K562 (cell line): ENCODE measurements at regions not wholly inside any gene's neighbourhood (a gene's known extent, or its start where the extent isn't known, plus 50 kb on each side); places are given as distances from the start of the nearest gene placed in this dataset.

Source experiments
- ATAC-seq: fragments of 200-7000 bp; cut with Tn5 transposase; 3 replicates; pipeline ENCODE4 v1.9.1; 2020; ENCODE audit warnings: moderate library complexity
- BruUV-seq: library from RNA; stranded (reverse); fragments of 400-500 nt; replicated peaks from 2 replicates; lab custom pipeline; 2021; lab: Mats Ljungman, UMichigan
- CTCF ChIA-PET: fragments of 300-600 bp; formaldehyde crosslinking; extraction: SDS; loops from one replicate; lab custom pipeline; 2021; ENCODE audit warnings: low intra/inter-chr PET ratio; lab: Yijun Ruan, JAX
- POLR2A ChIA-PET: fragments of 300-600, 350-650 bp; sonication (Branson Sonifier 250); formaldehyde crosslinking; extraction: SDS; loops from one replicate; lab custom pipeline; 2021; ENCODE audit warnings: antibody characterized with exemption, inconsistent platforms; lab: Yijun Ruan, JAX
- DNase-seq, 4 experiments: peaks; one replicate each; pipeline versions ENCODE4 v3.0.0 to v3.0.0-alpha.2; 2011 to 2018; ENCODE audit warnings: low spot score in 3 of 4, mixed read lengths in 3 of 4; ENCODE audit errors: extremely low read depth in 1 of 4
- FAIRE-seq: peaks from 2 replicates; lab custom pipeline; 2011; peaks lifted over from hg19 to GRCh38; lab: Jason Lieb, UNC
- H2AFZ ChIP-seq: 2 replicates; pipeline ENCODE4 v1.6.0; 2011; ENCODE audit warnings: low read depth, low read length, control low read depth, inconsistent platforms
- H3K27ac ChIP-seq: fragments of 200-600 bp; 3 replicates; pipeline ENCODE4 v1.8.0; 2011; ENCODE audit warnings: low read depth, mild to moderate bottlenecking, control low read depth, inconsistent platforms, low read length, moderate library complexity, mixed read lengths; ENCODE audit errors: extremely low read depth
- H3K27me3 ChIP-seq, 2 experiments: fragments of 300-600 bp in 1 of 2; 2 replicates in 1 of 2; 3 replicates in 1 of 2; pipeline versions ENCODE4 v1.6.0 to v1.8.0; 2011; ENCODE audit warnings: inconsistent platforms in 2 of 2, low read length in 2 of 2, mild to moderate bottlenecking in 1 of 2, mixed read lengths in 1 of 2, moderate library complexity in 1 of 2; ENCODE audit not compliant: control insufficient read depth in 2 of 2, insufficient read depth in 2 of 2
- H3K36me3 ChIP-seq: fragments of 300-600 bp; 3 replicates; pipeline ENCODE4 v1.8.0; 2011; ENCODE audit warnings: mild to moderate bottlenecking, low read length, inconsistent platforms; ENCODE audit not compliant: control insufficient read depth, insufficient read depth
- H3K4me1 ChIP-seq, 2 experiments: fragments of 200-600 bp in 1 of 2; replicated peaks in 1 of 2; 2 replicates in 1 of 2; 3 replicates in 1 of 2; pipeline versions ENCODE4 v1.5.1 to v1.8.0; 2011; ENCODE audit warnings: inconsistent platforms in 2 of 2, low read length in 2 of 2, mild to moderate bottlenecking in 1 of 2, mixed read lengths in 1 of 2, moderate library complexity in 1 of 2; ENCODE audit not compliant: control insufficient read depth in 2 of 2, insufficient read depth in 2 of 2
- H3K4me2 ChIP-seq: 2 replicates; pipeline ENCODE4 v1.6.1; 2011; ENCODE audit warnings: low read length, control low read depth, inconsistent platforms, mixed read lengths; ENCODE audit not compliant: insufficient read depth
- H3K4me3 ChIP-seq: fragments of 200-600 bp; sonication (generic), shearing (Covaris generic); 2 replicates; pipeline ENCODE4 v1.5.1; 2016; ENCODE audit warnings: control low read depth, inconsistent platforms
- H3K79me2 ChIP-seq: fragments of 200-600 bp; 3 replicates; pipeline ENCODE4 v1.8.0; 2011; ENCODE audit warnings: low read length, inconsistent platforms; ENCODE audit not compliant: control insufficient read depth, insufficient read depth
- H3K9ac ChIP-seq, 2 experiments: 2 replicates each; pipeline versions ENCODE4 v1.6.0 to v1.6.1; 2011; ENCODE audit warnings: low read depth in 2 of 2, low read length in 2 of 2, control low read depth in 1 of 2, inconsistent platforms in 1 of 2, mild to moderate bottlenecking in 1 of 2, mixed read lengths in 1 of 2; ENCODE audit not compliant: insufficient read depth in 1 of 2
- H3K9me1 ChIP-seq: one replicate; pipeline ENCODE4 v1.6.0; 2011; ENCODE audit warnings: inconsistent platforms, mild to moderate bottlenecking, low read length, moderate library complexity; ENCODE audit not compliant: control insufficient read depth, insufficient read depth
- H3K9me3 ChIP-seq: replicated peaks from 2 replicates; pipeline ENCODE4 v1.5.1; 2011; ENCODE audit warnings: low read depth, low read length, inconsistent platforms; ENCODE audit not compliant: control insufficient read depth, insufficient read depth
- H4K20me1 ChIP-seq: replicated peaks from 2 replicates; pipeline ENCODE4 v1.6.1; 2011; ENCODE audit warnings: low read length, inconsistent platforms, mixed read lengths; ENCODE audit not compliant: control insufficient read depth, insufficient read depth
- CHD2 ChIP-seq: IDR thresholded peaks from 2 replicates; pipeline ENCODE4 v1.6.1; 2011; ENCODE audit warnings: low read depth, low read length
- CREB1 ChIP-seq, 2 experiments: sonication (generic) in 1 of 2; formaldehyde crosslinking in 1 of 2; IDR thresholded peaks; 2 replicates each; pipeline versions ENCODE4 v1.6.1 to v1.8.0; 2012 to 2022; ENCODE audit warnings: inconsistent platforms in 1 of 2, mild to moderate bottlenecking in 1 of 2, missing genetic modification reagents in 1 of 2, moderate library complexity in 1 of 2
- CTBP1 ChIP-seq: fragments of 450-650 bp; IDR thresholded peaks from 2 replicates; pipeline ENCODE4 v1.6.1; 2016; ENCODE audit warnings: borderline replicate concordance
- HSF4 ChIP-seq: fragments of 250-450 bp; sonication (Bioruptor Pico); IDR thresholded peaks from 2 replicates; pipeline ENCODE4 v2.1.2; 2022; ENCODE audit warnings: mild to moderate bottlenecking, moderate library complexity, borderline replicate concordance
- MCM3 ChIP-seq: fragments of 450-650 bp; IDR thresholded peaks from 2 replicates; pipeline ENCODE4 v1.6.1; 2016
- PTBP1 ChIP-seq: fragments of 200-400 bp; formaldehyde crosslinking; IDR thresholded peaks from 2 replicates; pipeline ENCODE4 v1.6.1; 2017; ENCODE audit warnings: low read depth, low read length
- RCOR1 ChIP-seq, 2 experiments: IDR thresholded peaks; 2 replicates each; pipeline ENCODE4 v1.6.1; 2012; ENCODE audit warnings: low read depth in 2 of 2, low read length in 2 of 2, borderline replicate concordance in 1 of 2, improper control_type of control experiment in 1 of 2
- SMAD4 ChIP-seq: fragments of 250-450 bp; sonication (Bioruptor Pico); conservative IDR thresholded peaks from 2 replicates; pipeline ENCODE4 v1.8.0; 2021; ENCODE audit warnings: inconsistent platforms, mild to moderate bottlenecking, moderate library complexity
- YY1 ChIP-seq, 3 experiments: IDR thresholded peaks; 2 replicates each; pipeline ENCODE4 v1.6.1; 2011; ENCODE audit warnings: low read length in 2 of 3, mild to moderate bottlenecking in 2 of 3, moderate library complexity in 2 of 3, borderline replicate concordance in 1 of 3, control low read depth in 1 of 3, low read depth in 1 of 3; ENCODE audit not compliant: insufficient read depth in 3 of 3, insufficient replicate concordance in 2 of 3, control insufficient read depth in 1 of 3, insufficient read length in 1 of 3; ENCODE audit errors: extremely low read depth in 1 of 3
- ZBTB8A ChIP-seq: fragments of 450-650 bp; IDR thresholded peaks from 2 replicates; pipeline ENCODE4 v1.6.1; 2018; ENCODE audit warnings: mild to moderate bottlenecking, moderate library complexity; ENCODE audit not compliant: partially characterized antibody
- ZNF24 ChIP-seq: fragments of 450-650 bp; IDR thresholded peaks from 2 replicates; pipeline ENCODE4 v1.6.1; 2016
- ZNF311 ChIP-seq: fragments of 250-450 bp; sonication (Bioruptor Pico); IDR thresholded peaks from 2 replicates; pipeline ENCODE4 v1.4.0; 2020; ENCODE audit warnings: mild to moderate bottlenecking, moderate library complexity
- ZNF507 ChIP-seq: conservative IDR thresholded peaks from 2 replicates; pipeline ENCODE4 v1.6.1; 2017; ENCODE audit warnings: missing genetic modification characterization, missing compliant biosample characterization
- WGBS: fragments of 100-300 bp; shearing (Covaris generic); methylation state at CpG from one replicate; pipeline ENCODE4 v1.1.6; 2016; ENCODE audit warnings: low coverage, mixed read lengths; ENCODE audit not compliant: insufficient coverage; ENCODE audit errors: missing lambda C conversion rate; 5-methylcytosine and 5-hydroxymethylcytosine counted together
- in situ Hi-C: fragments of 300-500 bp; cut with MboI; formaldehyde crosslinking; loops from 4 replicates; pipeline ENCODE4 v1.15.0; 2018; ENCODE audit warnings: inconsistent platforms, mixed read lengths
- intact Hi-C: fragments of 100-400 bp; cut with micrococcal nuclease; formaldehyde crosslinking; loops from 2 replicates; pipeline ENCODE4 v1.14.2; 2022

DNA sequence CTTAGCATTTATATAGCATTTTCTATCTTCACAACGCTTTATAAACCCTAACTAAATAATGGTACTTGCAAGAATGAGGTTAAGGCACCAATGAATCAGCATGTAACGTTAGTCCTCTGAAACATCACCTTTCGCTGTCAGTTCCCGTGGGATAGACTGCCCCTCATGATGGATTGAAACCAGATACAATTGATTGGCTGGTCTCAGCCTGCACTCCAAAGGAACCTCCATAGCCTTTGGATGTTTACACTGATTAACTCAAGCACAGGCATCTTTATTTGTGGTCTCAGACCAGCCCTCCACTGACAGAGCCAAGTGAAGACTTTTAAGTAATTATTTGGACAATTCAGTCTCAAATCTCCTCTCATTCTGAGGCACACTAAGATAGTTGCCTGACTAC is 1339.4 kb upstream of the WWC1 start:
- in situ Hi-C loops: no loop called here
- DNase-seq (no peak), ATAC-seq (no peak), FAIRE-seq (no peak)
- no peak overlapping the region for H2AFZ ChIP-seq
- no peak overlapping the region for H3K4me2 ChIP-seq
- H3K9me3 ChIP-seq: no peaks in the 10 kb centered on the region
- TF ChIP-seq CREB1 (IDR thresholded peaks at IDR 0.05): no peak
- no peak for TF ChIP-seq CREB1 (CRISPR knock-in tag; IDR thresholded peaks at IDR 0.05)
- no peak for TF ChIP-seq ZNF507 (tag)
- TF ChIP-seq CHD2: no peak
- no peak overlapping the region for H3K4me3 ChIP-seq
- no peaks in the 10 kb centered on the region for H3K27me3 ChIP-seq
- ChIA-PET CTCF (no interaction called here), POLR2A (no interaction called here)
- WGBS: 0% methylated on average over 4 of the region's 4 CpGs
- H3K36me3 ChIP-seq: no peaks in the 10 kb centered on the region
- H3K4me1 ChIP-seq: no peaks in the 10 kb centered on the region
- H3K9ac ChIP-seq: no peak overlapping the region
- BruUV-seq: no TSS peak
- no peak overlapping the region for H3K27ac ChIP-seq
- intact Hi-C loops: no loop called here
- H3K79me2 ChIP-seq: no peaks in the 10 kb centered on the region
- no peaks in the 10 kb centered on the region for H3K9me1 ChIP-seq
- no peaks in the 10 kb centered on the region for H4K20me1 ChIP-seq

DNA sequence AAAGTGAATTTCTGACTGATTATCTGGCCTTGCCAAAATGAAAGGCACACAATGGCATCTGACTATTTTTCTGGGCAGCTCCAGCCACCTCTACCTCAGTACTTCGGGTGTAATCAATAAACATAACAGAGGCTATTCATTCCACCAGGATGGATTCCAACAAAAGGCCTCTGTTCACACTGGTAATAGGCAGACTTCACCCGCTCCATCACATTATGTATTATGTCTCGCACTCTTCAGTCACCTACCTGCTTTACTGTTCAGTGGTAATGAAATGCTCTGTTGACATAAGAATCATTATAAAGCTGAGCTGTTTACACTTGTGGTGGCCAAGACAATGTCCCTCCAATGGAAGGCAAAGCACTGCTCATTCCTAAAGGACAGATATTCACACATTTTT is 1333.7 kb upstream of the WWC1 start:
- no peak overlapping the region for H3K4me2 ChIP-seq
- WGBS: 2% methylated on average over 3 of the region's 3 CpGs

More for the DNA sequence above, 1333.7 kb upstream of the WWC1 start:
- ATAC-seq: no peak
- no peaks in the 10 kb centered on the region for H3K9me3 ChIP-seq
- no peaks in the 10 kb centered on the region for H3K9me1 ChIP-seq
- H4K20me1 ChIP-seq: no peaks in the 10 kb centered on the region
- no peaks in the 10 kb centered on the region for H3K36me3 ChIP-seq
- H3K4me3 ChIP-seq: no peak overlapping the region
- no peak overlapping the region for H3K9ac ChIP-seq
- FAIRE-seq: no peak
- no peak for DNase-seq
- no TSS peak for BruUV-seq
- no peaks in the 10 kb centered on the region for H3K27me3 ChIP-seq
- no peak for TF ChIP-seq YY1 (IDR thresholded peaks at IDR 0.05; ENCODE audit: borderline replicate concordance in 1 of 3, control insufficient read depth in 1 of 3, extremely low read depth in 1 of 3, insufficient read depth in 3 of 3, insufficient read length in 1 of 3, insufficient replicate concordance in 2 of 3, low read depth in 1 of 3, low read length in 2 of 3)
- TF ChIP-seq HSF4 (CRISPR knock-in tag): no peak
- no peak for TF ChIP-seq ZNF311 (CRISPR knock-in tag)
- no peak for TF ChIP-seq PTBP1
- no peak for TF ChIP-seq RCOR1 (IDR thresholded peaks at IDR 0.05; ENCODE audit: borderline replicate concordance in 1 of 2, low read depth in 2 of 2, low read length in 2 of 2)
- no peak for TF ChIP-seq MCM3
- no peak for TF ChIP-seq ZBTB8A
- TF ChIP-seq ZNF24: no peak
- no peak for TF ChIP-seq CTBP1
- TF ChIP-seq SMAD4 (CRISPR knock-in tag): no peak
- intact Hi-C loops: no loop called here
- ChIA-PET POLR2A (no interaction called here), CTCF (no interaction called here)
- H3K27ac ChIP-seq: no peak overlapping the region
- no peak overlapping the region for H2AFZ ChIP-seq
- H3K79me2 ChIP-seq: no peaks in the 10 kb centered on the region
- no peaks in the 10 kb centered on the region for H3K4me1 ChIP-seq
- in situ Hi-C loops: no loop called here
